ENCODE measurements at regions not wholly inside any gene's neighbourhood (a gene's known extent, or its start where the extent isn't known, plus 50 kb on each side); places are given as distances from the start of the nearest gene placed in this dataset.

DNA sequence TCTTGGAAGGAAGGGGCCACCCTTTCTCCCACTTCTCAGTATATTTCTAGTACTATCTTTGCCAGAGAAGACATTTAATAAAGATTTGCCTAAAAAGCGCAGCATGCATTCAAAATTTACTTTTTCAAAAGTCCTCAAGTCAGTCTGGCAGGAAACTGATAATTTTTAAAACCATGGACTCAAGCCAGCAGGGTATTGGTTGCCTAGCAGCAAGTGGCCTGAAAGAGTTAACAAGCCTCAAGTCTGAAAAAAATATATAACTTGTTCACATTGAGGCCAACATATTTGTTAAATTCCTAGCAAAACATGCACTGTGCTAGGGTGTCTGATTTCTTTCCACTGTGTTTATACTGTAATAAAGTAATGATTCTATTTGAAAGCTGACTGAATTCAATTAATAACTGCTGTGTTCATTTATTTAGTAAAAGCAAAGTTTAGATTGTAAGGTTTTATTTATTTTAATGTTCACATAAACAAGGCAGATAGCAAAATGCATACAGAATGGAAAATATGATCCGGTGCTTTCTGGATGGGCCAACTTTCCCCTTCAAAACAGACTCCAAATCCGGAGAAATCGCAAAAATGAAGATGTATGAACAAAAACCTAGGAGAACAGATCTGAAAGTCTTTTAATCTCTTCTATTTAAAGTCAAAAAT is 218.5 kb upstream of the FGF13 start:
- no peak for TF ChIP-seq CTCF (IDR thresholded peaks at IDR 0.05; ENCODE audit: insufficient read depth, low read length)
- TF ChIP-seq SPI1 (IDR thresholded peaks at IDR 0.05; ENCODE audit: borderline replicate concordance, low read depth), result no peak

Data from HL-60 (cell line).